ENCODE measurements at regions not wholly inside any gene's neighbourhood (a gene's known extent, or its start where the extent isn't known, plus 50 kb on each side); places are given as distances from the start of the nearest gene placed in this dataset.

- Histone ChIP-seq H3K4me3 (ENCODE audit: low read depth, low read length) (no peak overlapping the region), H3K27ac (ENCODE audit: low read depth, low read length) (no peak overlapping the region), H3K9me3 (ENCODE audit: control insufficient read depth, insufficient read depth, low read length) (no peaks in the 10 kb centered on the region), H3K27me3 (ENCODE audit: control insufficient read depth, insufficient read depth, low read length) (peaks cover 3% of the 10 kb centered on the region)
- POLR2A ChIA-PET = no interaction called here
- CTCF ChIA-PET = no interaction called here
- DNase-seq (ENCODE audit: low read depth, low spot score) = no peak
- TF ChIP-seq, protein P1, sequence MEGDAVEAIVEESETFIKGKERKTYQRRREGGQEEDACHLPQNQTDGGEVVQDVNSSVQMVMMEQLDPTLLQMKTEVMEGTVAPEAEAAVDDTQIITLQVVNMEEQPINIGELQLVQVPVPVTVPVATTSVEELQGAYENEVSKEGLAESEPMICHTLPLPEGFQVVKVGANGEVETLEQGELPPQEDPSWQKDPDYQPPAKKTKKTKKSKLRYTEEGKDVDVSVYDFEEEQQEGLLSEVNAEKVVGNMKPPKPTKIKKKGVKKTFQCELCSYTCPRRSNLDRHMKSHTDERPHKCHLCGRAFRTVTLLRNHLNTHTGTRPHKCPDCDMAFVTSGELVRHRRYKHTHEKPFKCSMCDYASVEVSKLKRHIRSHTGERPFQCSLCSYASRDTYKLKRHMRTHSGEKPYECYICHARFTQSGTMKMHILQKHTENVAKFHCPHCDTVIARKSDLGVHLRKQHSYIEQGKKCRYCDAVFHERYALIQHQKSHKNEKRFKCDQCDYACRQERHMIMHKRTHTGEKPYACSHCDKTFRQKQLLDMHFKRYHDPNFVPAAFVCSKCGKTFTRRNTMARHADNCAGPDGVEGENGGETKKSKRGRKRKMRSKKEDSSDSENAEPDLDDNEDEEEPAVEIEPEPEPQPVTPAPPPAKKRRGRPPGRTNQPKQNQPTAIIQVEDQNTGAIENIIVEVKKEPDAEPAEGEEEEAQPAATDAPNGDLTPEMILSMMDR (IDR thresholded peaks at IDR 0.05; ENCODE audit: low read depth, low read length) = no peak
Measured at GRCh38 chr9:14526504-14526903, 166.7 kb downstream of the ZDHHC21 start.

GRCh38 chr9:14525856-14526255, 167.4 kb downstream of the ZDHHC21 start:
- ChIA-PET CTCF (no interaction called here), POLR2A (no interaction called here)
- Histone ChIP-seq H3K4me3 (ENCODE audit: low read depth, low read length) (no peak overlapping the region), H3K27me3 (ENCODE audit: control insufficient read depth, insufficient read depth, low read length) (peaks cover 2% of the 10 kb centered on the region), H3K27ac (ENCODE audit: low read depth, low read length) (no peak overlapping the region), H3K9me3 (ENCODE audit: control insufficient read depth, insufficient read depth, low read length) (no peaks in the 10 kb centered on the region)
- no peak for DNase-seq (ENCODE audit: low read depth, low spot score)
- TF ChIP-seq, protein P1 (IDR thresholded peaks at IDR 0.05; ENCODE audit: low read depth, low read length) = no peak

DNA sequence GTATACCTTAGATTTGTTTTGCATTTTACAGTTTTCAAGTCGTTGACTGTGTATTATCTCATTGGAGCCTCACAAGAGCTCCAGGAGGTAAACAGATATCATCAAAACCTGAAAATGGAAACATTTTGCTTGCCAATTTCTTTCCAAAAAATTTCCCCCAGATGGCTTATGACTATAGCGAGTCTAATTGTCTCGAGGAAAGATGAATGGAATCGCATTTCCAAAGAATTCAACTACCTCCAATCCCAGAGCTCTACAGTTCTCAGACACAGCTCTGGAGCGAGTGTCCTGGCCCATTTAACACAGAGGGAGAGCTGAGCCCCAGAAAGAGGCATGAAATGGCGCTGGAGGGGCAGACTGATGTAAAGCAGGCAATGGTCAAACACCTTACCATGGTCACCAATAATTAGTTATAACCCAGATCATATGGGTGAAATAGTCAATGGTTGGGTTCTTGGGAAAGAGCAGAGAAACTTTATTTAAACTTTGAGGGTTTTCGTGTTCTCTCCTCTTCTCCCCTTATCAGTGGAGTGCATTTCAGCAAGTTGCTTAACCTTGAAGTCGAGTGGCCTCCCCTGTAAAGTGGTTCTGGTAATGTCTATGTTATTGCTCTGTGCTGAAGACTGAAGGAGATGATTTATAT, 168.2 kb downstream of the ZDHHC21 start:
- DNase-seq (ENCODE audit: low read depth, low spot score) = no peak
- ChIA-PET POLR2A (no interaction called here), CTCF (interaction anchor here (0.6 kb wide), 1 partner anchor 495 kb away, joined by 14 read pairs; no protein-coding TSS in a partner anchor)
- H3K9me3 ChIP-seq (ENCODE audit: control insufficient read depth, insufficient read depth, low read length) = no peaks in the 10 kb centered on the region
- no peaks in the 10 kb centered on the region for H3K27me3 ChIP-seq (ENCODE audit: control insufficient read depth, insufficient read depth, low read length)
- no peak overlapping the region for H3K4me3 ChIP-seq (ENCODE audit: low read depth, low read length)
- TF ChIP-seq, protein P1 (IDR thresholded peaks at IDR 0.05; ENCODE audit: low read depth, low read length) = no peak
- H3K27ac ChIP-seq (ENCODE audit: low read depth, low read length) = no peak overlapping the region

GRCh38 chr9:14523545-14523944, 169.7 kb downstream of the ZDHHC21 start:
- POLR2A ChIA-PET = no interaction called here
- Histone ChIP-seq H3K9me3 (ENCODE audit: control insufficient read depth, insufficient read depth, low read length) (no peaks in the 10 kb centered on the region), H3K27me3 (ENCODE audit: control insufficient read depth, insufficient read depth, low read length) (no peaks in the 10 kb centered on the region), H3K4me3 (ENCODE audit: low read depth, low read length) (no peak overlapping the region), H3K27ac (ENCODE audit: low read depth, low read length) (no peak overlapping the region)
- no peak for DNase-seq (ENCODE audit: low read depth, low spot score)
- CTCF ChIA-PET = no interaction called here
- TF ChIP-seq, protein P1 (IDR thresholded peaks at IDR 0.05; ENCODE audit: low read depth, low read length) = no peak

DNA sequence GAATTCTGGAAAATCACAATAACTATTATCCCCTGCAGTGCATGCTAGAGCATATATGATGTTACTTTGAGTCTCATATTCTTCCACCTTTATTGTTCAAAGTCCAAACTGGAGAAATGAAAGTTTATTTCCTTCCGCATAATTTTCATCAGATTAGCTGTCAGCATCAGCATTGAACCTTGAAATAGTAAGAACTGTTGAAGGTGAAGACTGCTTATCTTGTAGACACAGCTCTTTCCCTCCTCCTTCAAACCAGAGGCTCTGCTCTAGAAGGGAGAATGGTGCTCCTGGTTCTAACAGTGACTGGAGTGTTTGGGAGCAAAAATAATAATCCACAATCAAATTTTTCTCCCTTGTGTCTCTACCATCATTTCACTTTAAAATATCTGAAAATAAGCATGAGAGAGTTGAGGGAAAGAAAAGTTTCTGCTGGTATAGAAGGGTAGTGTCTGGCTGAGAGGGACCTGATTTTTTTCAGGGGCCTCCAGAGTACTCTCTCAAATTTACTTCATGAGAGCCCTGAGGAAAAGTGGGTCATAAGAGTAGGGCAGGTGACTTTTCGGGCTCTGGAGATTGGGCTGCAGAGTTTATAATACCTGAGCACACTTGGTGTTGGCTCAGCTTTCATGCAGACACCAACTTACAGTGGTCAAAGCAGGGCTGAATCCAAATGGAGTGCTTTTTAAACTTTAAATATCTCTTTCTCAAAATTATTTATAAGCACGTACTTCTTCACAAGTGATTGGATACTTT, 170.4 kb downstream of the ZDHHC21 start:
- Histone ChIP-seq H3K4me3 (ENCODE audit: low read depth, low read length) (no peak overlapping the region), H3K27me3 (ENCODE audit: control insufficient read depth, insufficient read depth, low read length) (no peaks in the 10 kb centered on the region), H3K9me3 (ENCODE audit: control insufficient read depth, insufficient read depth, low read length) (no peaks in the 10 kb centered on the region), H3K27ac (ENCODE audit: low read depth, low read length) (no peak overlapping the region)
- CTCF ChIA-PET = interaction anchor here (0.5 kb wide), 1 partner anchor 841 kb away, joined by 3 read pairs; no protein-coding TSS in a partner anchor
- no peak for DNase-seq (ENCODE audit: low read depth, low spot score)
- TF ChIP-seq, protein P1 (IDR thresholded peaks at IDR 0.05; ENCODE audit: low read depth, low read length) = no peak
- POLR2A ChIA-PET = no interaction called here
